H1 (cell line): ENCODE measurements at regions not wholly inside any gene's neighbourhood (a gene's known extent, or its start where the extent isn't known, plus 50 kb on each side); places are given as distances from the start of the nearest gene placed in this dataset.
"Not testable (repeated sequence)": the region's sequence is repeated elsewhere in the genome, so short reads cannot be mapped to it uniquely, and the experiment has no call there.

Experiments
- CTCF ChIA-PET: fragments of 300-600 bp; sonication (Branson Sonifier 250); formaldehyde crosslinking; loops from one replicate; lab custom pipeline; 2021; ENCODE audit not compliant: partially characterized antibody; lab: Charles Lee
- POLR2A ChIA-PET: fragments of 300-600 bp; sonication (Branson Sonifier 250); formaldehyde crosslinking; loops from one replicate; lab custom pipeline; 2021; ENCODE audit warnings: inconsistent platforms; ENCODE audit not compliant: partially characterized antibody; lab: Charles Lee
- DNase-seq, 2 experiments: peaks; one replicate each; pipeline versions ENCODE4 v3.0.0 to v3.0.0-alpha.2; 2010 to 2022; ENCODE audit warnings: low spot score in 2 of 2, low read depth in 1 of 2, mixed read lengths in 1 of 2
- FAIRE-seq: peaks from 2 replicates; lab custom pipeline; 2011; peaks lifted over from hg19 to GRCh38; lab: Jason Lieb, UNC
- H2AFZ ChIP-seq: 2 replicates; pipeline ENCODE4 v1.8.1; 2012; ENCODE audit warnings: low read length, inconsistent platforms
- H2AK5ac ChIP-seq: 2 replicates; pipeline ENCODE4 v1.6.1; 2013; ENCODE audit warnings: low read depth, low read length
- H2BK120ac ChIP-seq: replicated peaks from 2 replicates; pipeline ENCODE3; 2013; ENCODE audit warnings: low read depth, low read length, inconsistent platforms
- H2BK12ac ChIP-seq: 2 replicates; pipeline ENCODE4 v1.6.1; 2013; ENCODE audit warnings: low read depth, low read length
- H2BK15ac ChIP-seq: 2 replicates; pipeline ENCODE4 v1.6.1; 2013; ENCODE audit warnings: low read length
- H2BK20ac ChIP-seq: 2 replicates; pipeline ENCODE4 v1.6.1; 2013; ENCODE audit warnings: low read length
- H2BK5ac ChIP-seq: 2 replicates; pipeline ENCODE4 v1.6.1; 2013; ENCODE audit warnings: low read depth, low read length
- H3K14ac ChIP-seq: 2 replicates; pipeline ENCODE4 v1.6.1; 2013; ENCODE audit warnings: inconsistent platforms; ENCODE audit not compliant: insufficient read length
- H3K18ac ChIP-seq: 2 replicates; pipeline ENCODE4 v1.6.1; 2013; ENCODE audit warnings: low read length; ENCODE audit errors: extremely low read depth
- H3K23ac ChIP-seq: 2 replicates; pipeline ENCODE4 v1.6.1; 2013; ENCODE audit warnings: inconsistent platforms; ENCODE audit not compliant: insufficient read length
- H3K23me2 ChIP-seq: 2 replicates; pipeline ENCODE4 v1.6.1; 2013; ENCODE audit warnings: low read depth, low read length
- H3K27ac ChIP-seq: 2 replicates; pipeline ENCODE4 v1.6.1; 2011; ENCODE audit warnings: low read depth, low read length, inconsistent platforms
- H3K27me3 ChIP-seq, 4 experiments: replicated peaks in 1 of 4; 1 replicate in 1 of 4; 2 replicates in 3 of 4; pipeline versions ENCODE4 v1.6.1 to v1.8.1; 2011 to 2013; ENCODE audit warnings: low read length in 3 of 4, mild to moderate bottlenecking in 3 of 4, inconsistent platforms in 2 of 4, mixed read lengths in 2 of 4, moderate library complexity in 1 of 4; ENCODE audit not compliant: control insufficient read depth in 3 of 4, insufficient read depth in 3 of 4; ENCODE audit errors: extremely low read depth in 1 of 4
- H3K36me3 ChIP-seq, 4 experiments: 2 replicates each; pipeline versions ENCODE4 v1.6.1 to v1.8.1; 2011 to 2013; ENCODE audit warnings: mild to moderate bottlenecking in 4 of 4, low read length in 3 of 4, moderate library complexity in 2 of 4, control low read depth in 1 of 4, inconsistent platforms in 1 of 4; ENCODE audit not compliant: insufficient read depth in 4 of 4, control insufficient read depth in 2 of 4
- H3K4ac ChIP-seq: replicated peaks from 2 replicates; pipeline ENCODE3; 2013; ENCODE audit warnings: low read length, low read depth, mixed read lengths, inconsistent platforms; ENCODE audit not compliant: insufficient read length
- H3K4me1 ChIP-seq, 4 experiments: replicated peaks in 1 of 4; 1 replicate in 1 of 4; 2 replicates in 3 of 4; pipeline versions ENCODE4 v1.6.1 to v1.8.1; 2011 to 2013; ENCODE audit warnings: low read length in 3 of 4, inconsistent platforms in 2 of 4, mixed read lengths in 1 of 4; ENCODE audit not compliant: insufficient read depth in 4 of 4, control insufficient read depth in 3 of 4
- H3K4me2 ChIP-seq, 2 experiments: 2 replicates each; pipeline versions ENCODE4 v1.6.1 to v1.8.1; 2011 to 2013; ENCODE audit warnings: low read depth in 2 of 2, low read length in 2 of 2, control low read depth in 1 of 2, inconsistent platforms in 1 of 2, mild to moderate bottlenecking in 1 of 2; ENCODE audit not compliant: insufficient read depth in 1 of 2
- H3K4me3 ChIP-seq, 4 experiments: fragments of 200-600, 300-600 bp in 1 of 4; sonication (generic), shearing (Covaris generic), sonication (Bioruptor Twin) in 1 of 4; 2 replicates each; pipeline versions ENCODE4 v1.5.1 to v1.8.1; 2011 to 2016; ENCODE audit warnings: low read length in 4 of 4, low read depth in 3 of 4, control low read depth in 2 of 4, inconsistent platforms in 2 of 4, mild to moderate bottlenecking in 2 of 4, mixed read lengths in 1 of 4, moderate library complexity in 1 of 4; ENCODE audit not compliant: insufficient read depth in 2 of 4; ENCODE audit errors: extremely low read depth in 1 of 4
- H3K56ac ChIP-seq: replicated peaks from 2 replicates; pipeline ENCODE3; 2013; ENCODE audit warnings: low read depth, mild to moderate bottlenecking, mixed read lengths, low read length, inconsistent platforms; ENCODE audit not compliant: insufficient read length
- H3K79me1 ChIP-seq: 2 replicates; pipeline ENCODE4 v1.6.1; 2013; ENCODE audit warnings: low read depth, low read length, control low read depth
- H3K79me2 ChIP-seq, 2 experiments: 2 replicates each; pipeline versions ENCODE4 v1.6.1 to v1.8.1; 2012 to 2013; ENCODE audit warnings: low read length in 2 of 2, mild to moderate bottlenecking in 2 of 2, inconsistent platforms in 1 of 2; ENCODE audit not compliant: insufficient read depth in 2 of 2, control insufficient read depth in 1 of 2
- H3K9ac ChIP-seq, 4 experiments: replicated peaks in 1 of 4; 1 replicate in 1 of 4; 2 replicates in 3 of 4; pipeline versions ENCODE4 v1.6.1 to v1.8.1; 2011 to 2013; ENCODE audit warnings: low read depth in 3 of 4, low read length in 3 of 4, control low read depth in 2 of 4, mild to moderate bottlenecking in 2 of 4, moderate library complexity in 2 of 4, inconsistent platforms in 1 of 4; ENCODE audit errors: extremely low read depth in 1 of 4
- H3K9me3 ChIP-seq, 2 experiments: 2 replicates each; pipeline versions ENCODE4 v1.6.1 to v1.8.1; 2012 to 2013; ENCODE audit warnings: mild to moderate bottlenecking in 2 of 2, moderate library complexity in 2 of 2, control low read depth in 1 of 2, inconsistent platforms in 1 of 2, low read depth in 1 of 2, low read length in 1 of 2, mixed read lengths in 1 of 2; ENCODE audit not compliant: insufficient read depth in 2 of 2
- H4K20me1 ChIP-seq, 2 experiments: replicated peaks in 1 of 2; 2 replicates each; pipeline versions ENCODE3 to v1.8.1; 2011 to 2013; ENCODE audit warnings: inconsistent platforms in 2 of 2, low read length in 2 of 2, mild to moderate bottlenecking in 1 of 2; ENCODE audit not compliant: insufficient read depth in 2 of 2, control insufficient read depth in 1 of 2
- H4K5ac ChIP-seq: 2 replicates; pipeline ENCODE4 v1.6.1; 2013; ENCODE audit warnings: low read length, low read depth, mixed read lengths, inconsistent platforms; ENCODE audit not compliant: insufficient read length
- H4K8ac ChIP-seq: 2 replicates; pipeline ENCODE4 v1.8.0; 2013; ENCODE audit warnings: mild to moderate bottlenecking, moderate library complexity, low read length, inconsistent platforms; ENCODE audit not compliant: insufficient read depth; ENCODE audit errors: extremely low read depth
- H4K91ac ChIP-seq: replicated peaks from 2 replicates; pipeline ENCODE3; 2013; ENCODE audit warnings: low read length, mixed read lengths, inconsistent platforms; ENCODE audit not compliant: insufficient read length
- WGBS, 2 experiments: shearing (Covaris generic) in 1 of 2; methylation state at CpG; one replicate each; pipeline versions ENCODE4 v1.1.6 to v1.1.7; 2013 to 2015; ENCODE audit warnings: low lambda C conversion rate in 2 of 2, mixed read lengths in 2 of 2, inconsistent platforms in 1 of 2, low coverage in 1 of 2, missing lambda C conversion rate in 1 of 2; ENCODE audit not compliant: insufficient replicate concordance in 2 of 2, insufficient coverage in 1 of 2, insufficient read length in 1 of 2; ENCODE audit errors: extremely low coverage in 1 of 2, missing lambda C conversion rate in 1 of 2; 5-methylcytosine and 5-hydroxymethylcytosine counted together

- H2BK15ac ChIP-seq, H3K23me2 ChIP-seq, H3K4me3 ChIP-seq, H3K4me2 ChIP-seq, H4K20me1 ChIP-seq, H3K36me3 ChIP-seq, H3K23ac ChIP-seq, H4K91ac ChIP-seq, H3K79me1 ChIP-seq, H3K18ac ChIP-seq, FAIRE-seq, H3K27ac ChIP-seq, H3K79me2 ChIP-seq, H2BK20ac ChIP-seq, H3K56ac ChIP-seq, CTCF ChIA-PET, H4K5ac ChIP-seq, DNase-seq, H2AK5ac ChIP-seq, H2AFZ ChIP-seq, POLR2A ChIA-PET, H2BK120ac ChIP-seq, H3K27me3 ChIP-seq, H3K9ac ChIP-seq, H3K4ac ChIP-seq, H4K8ac ChIP-seq, H2BK12ac ChIP-seq, H3K4me1 ChIP-seq, H3K14ac ChIP-seq, H3K9me3 ChIP-seq, H2BK5ac ChIP-seq: not testable (repeated sequence)
- no CpG with 5 or more reads among the region's 43 CpGs for WGBS, 2 experiments
Measured at GRCh38 chr21:9815181-9815789, 706.1 kb upstream of the TPTE start.

- H3K36me3 ChIP-seq, H3K79me2 ChIP-seq, H3K27ac ChIP-seq, H3K4me1 ChIP-seq, FAIRE-seq, H4K8ac ChIP-seq, H3K14ac ChIP-seq, H3K9me3 ChIP-seq, H3K9ac ChIP-seq, H3K4ac ChIP-seq, H3K27me3 ChIP-seq, H2BK20ac ChIP-seq, H4K20me1 ChIP-seq, H3K18ac ChIP-seq, H4K5ac ChIP-seq, H3K4me2 ChIP-seq, H2BK12ac ChIP-seq, H2BK120ac ChIP-seq, CTCF ChIA-PET, H3K23ac ChIP-seq, H3K56ac ChIP-seq, H4K91ac ChIP-seq, DNase-seq, H2AK5ac ChIP-seq, H2BK15ac ChIP-seq, H3K79me1 ChIP-seq, H2AFZ ChIP-seq, H2BK5ac ChIP-seq, H3K23me2 ChIP-seq, H3K4me3 ChIP-seq, POLR2A ChIA-PET: not testable (repeated sequence)
- no CpG with 5 or more reads among the region's 38 CpGs for WGBS, 2 experiments
Measured at GRCh38 chr21:9816734-9817334, 704.5 kb upstream of the TPTE start.
